ENCODE measurements at regions not wholly inside any gene's neighbourhood (a gene's known extent, or its start where the extent isn't known, plus 50 kb on each side); places are given as distances from the start of the nearest gene placed in this dataset.
A peak's percentile ranks its signal among the peaks of the same experiment; 100 is the strongest.

DNA sequence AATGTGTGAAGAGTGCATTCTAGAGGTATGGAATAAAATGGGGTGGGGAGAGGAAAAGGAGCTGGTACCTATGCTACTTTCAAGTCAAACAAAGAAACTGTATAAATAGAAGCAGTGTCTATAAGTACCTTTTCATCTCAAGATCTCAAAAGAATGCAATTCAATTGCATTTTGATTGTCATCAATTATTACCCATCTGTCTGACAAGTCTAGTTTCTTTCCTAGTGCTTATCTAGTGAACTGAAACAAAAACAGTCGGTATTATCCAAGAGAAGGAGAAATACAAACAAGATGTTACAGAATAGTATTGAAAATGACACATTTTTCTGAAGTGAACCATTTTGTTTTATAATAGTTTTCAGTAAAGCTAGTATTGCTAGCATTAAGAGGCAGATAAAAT, 754.5 kb upstream of the LRRN3 start:
- DNase-seq: no peak

DNA sequence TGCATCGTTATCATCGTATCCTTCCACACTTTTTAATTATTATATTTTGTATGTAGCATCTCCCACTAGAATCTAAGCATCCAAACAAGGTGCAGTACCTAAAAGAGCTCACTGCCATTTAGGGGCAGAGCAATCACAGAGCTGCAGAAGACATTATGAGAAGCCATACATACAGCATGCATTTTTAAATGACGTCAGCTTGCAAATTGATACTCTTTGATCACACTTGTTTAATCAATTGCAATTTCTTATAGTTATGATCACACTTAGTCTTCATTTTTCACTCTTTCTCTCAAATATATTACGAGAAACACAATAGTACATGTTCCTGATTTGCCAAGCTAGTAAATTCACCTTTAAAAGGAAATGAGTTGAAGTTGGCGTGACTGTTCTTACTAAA, 753.3 kb upstream of the LRRN3 start:
- DNase-seq: no peak

DNA sequence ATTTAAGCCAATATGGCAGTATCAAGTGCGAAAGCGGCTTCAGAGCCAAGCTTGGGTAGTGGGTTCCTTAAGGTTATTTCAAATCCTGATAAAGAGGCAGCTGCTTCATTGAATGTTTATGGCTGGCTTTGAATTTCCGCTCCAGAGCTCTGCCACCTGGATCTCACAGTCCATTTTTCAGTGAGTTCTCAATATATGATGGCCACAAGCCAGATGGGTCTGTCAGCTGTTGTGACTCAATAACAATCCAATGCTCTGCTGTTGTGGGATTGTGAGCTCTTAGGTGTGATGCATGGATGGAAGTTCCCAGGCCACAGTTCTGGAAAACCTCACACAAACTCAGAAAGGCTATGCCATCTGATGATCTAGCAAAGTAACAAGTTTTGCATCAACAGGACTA, 743.8 kb upstream of the LRRN3 start:
- DNase-seq: no peak

DNA sequence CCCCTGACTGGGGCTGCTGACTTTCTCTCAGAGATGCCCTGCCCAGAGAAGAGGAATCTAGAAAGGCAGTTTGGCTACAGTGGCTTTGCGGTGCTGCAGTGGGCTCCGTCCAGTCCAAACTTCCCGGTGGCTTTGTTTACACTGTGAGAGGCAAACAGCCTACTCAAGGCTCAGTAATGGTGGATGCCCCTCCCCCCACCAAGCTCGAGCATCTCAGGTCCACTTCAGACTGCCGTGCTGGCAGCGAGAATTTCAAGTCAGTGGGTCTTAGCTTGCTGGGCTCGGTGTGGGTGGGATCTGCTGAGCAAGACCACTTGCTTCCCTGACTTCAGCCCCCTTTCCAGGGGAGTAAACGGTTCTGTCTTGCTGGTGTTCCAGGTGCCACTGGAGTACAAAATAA, 734.5 kb upstream of the LRRN3 start:
- DNase-seq: peak; percentile 21

DNA sequence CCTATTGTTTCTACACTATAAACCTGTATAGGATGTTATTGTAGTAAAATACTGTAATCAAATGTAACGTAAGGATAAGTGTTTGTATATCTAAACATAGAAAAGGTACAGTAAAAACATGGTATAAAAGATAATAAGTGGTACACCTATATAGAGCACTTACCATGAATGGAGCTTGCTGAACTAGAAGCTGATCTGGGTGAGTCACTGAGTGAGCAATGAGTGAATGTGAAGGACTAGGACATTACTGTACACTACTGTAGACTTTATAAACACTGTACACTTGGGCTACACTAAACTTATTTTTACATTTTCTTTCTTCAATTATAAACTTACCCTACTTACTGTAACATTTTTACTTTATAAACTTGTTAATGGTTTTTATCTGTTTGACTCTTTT, 732.9 kb upstream of the LRRN3 start:
- DNase-seq: no peak

DNA sequence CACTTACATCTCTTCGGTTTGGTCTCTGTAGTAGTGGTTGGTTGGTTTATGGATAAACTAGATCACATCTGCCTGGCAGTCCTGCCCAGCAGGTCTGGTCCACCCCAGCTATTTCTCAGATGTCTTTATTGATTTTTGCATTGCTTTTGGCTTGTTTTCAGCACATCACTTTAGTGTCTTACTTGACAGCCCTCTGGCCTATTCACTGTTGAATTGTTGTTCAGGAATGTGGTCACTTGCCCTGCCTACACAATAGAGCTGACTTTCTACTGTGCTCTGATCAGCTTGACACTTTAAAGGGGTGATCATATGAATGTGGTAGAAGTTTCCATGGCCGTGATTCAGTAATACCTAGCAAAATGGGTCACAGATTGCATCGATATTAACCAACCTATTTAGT, 719.2 kb upstream of the LRRN3 start:
- DNase-seq: no peak

DNA sequence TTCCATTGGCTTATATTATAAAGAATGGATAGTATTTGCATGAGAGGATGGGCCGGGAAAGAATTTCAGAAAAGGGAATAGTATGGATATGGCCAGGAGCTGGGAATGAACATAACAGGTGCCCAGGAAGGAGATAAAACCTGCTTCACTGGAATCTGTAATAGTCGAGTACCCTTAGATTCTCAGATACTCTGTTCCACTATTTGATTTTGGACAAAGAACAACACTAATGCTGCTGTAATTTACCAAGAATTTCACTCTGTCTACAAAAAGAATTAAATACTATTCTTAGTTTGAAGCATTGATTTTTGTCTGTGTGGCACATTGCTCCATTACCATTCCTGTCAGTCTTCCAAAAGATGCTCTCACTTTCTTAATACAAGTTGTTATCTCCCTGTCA, 718.2 kb upstream of the LRRN3 start:
- DNase-seq: no peak

DNA sequence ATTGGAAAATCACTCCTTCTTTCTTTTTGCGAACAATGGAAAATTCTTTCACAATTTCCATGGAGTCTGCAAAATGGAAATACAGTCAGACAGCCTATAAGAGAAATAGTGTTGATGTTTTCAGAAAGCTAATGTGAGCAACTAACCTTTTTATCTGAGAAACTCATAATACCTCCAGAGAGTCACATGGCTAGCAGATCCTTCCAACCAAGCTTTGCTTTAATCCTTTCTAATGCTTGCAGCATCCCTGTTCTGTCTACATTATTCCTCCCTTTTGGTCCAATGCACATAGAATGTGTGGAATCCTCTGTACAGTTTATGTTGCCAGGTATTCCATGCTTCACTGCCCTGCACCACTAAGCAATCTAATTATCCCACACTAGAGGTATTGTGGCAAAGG, 717.5 kb upstream of the LRRN3 start:
- DNase-seq: no peak

DNA sequence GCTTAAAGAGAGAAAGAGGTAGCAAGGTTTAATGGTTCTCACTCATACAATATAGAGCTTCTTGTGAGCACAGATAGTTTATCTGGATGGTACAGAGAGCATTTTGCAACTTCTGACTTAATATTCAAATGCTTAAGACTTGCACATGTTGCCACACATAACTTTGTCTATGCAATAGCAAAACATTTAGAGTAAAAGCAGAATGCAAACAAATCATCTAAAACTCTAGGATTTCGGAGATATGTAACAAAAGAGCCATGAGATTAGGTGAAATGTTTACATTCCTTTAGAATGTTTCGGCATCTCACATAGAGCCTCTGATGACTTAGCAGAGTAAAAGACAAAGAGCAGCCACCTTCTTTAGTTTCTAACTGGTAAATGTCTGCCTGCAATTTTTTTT, 717.1 kb upstream of the LRRN3 start:
- no peak for DNase-seq

DNA sequence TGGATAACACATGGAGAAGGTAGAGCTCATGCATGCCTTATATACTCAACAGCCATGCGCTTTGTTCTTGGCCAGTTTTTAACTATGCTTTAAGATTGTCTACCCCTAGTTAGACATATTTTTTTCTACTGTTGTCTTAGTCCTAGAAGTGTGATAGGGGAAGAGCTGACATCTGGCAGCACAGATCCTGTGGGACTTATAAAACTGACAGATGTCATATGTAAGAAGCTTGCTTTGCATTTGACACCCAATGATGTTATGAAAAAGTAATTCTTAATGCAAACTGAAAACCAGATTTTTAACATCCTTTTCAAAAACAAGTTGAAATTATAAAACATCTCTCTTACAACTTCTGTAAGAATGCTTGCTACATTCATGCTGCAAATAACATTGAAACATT, 715.9 kb upstream of the LRRN3 start:
- no peak for DNase-seq

DNA sequence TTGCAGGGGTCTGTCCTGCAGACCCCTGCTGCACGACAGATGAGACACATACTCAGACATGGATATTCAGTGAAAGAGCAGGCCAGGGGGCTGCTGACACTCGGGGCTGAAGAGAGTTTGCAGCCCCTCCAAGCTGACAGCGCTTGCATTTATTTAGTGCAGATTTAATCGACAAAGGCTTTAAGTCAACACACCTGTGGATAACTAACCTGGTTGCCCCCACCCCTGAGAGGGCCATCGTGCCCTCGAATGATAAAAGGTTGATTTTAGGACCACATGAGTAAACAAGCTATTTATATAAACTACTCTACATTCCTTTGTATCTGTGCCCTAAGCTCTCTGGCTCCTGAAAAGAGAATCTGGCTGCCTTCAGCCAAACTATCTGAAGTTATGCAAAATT, 708.2 kb upstream of the LRRN3 start:
- DNase-seq: no peak

DNA sequence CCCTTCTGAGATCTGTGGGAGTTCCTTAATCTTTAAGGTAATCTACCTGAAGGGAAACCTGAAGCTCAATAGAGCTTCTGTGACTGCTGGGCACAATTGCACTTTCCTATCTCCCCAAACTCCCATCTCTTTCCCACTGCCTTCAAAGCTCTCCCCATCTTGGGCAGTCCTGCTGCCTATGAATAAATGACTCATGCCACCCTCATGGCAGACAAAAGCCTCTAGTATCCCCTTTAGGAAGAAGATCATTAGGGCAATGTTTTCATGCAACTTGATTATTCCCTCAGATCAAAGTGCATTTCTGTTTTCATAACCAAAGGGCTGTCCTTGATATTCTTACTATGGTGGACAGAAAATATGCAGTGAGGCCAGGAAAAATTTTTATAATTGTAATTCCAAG, 704.9 kb upstream of the LRRN3 start:
- no peak for DNase-seq

DNA sequence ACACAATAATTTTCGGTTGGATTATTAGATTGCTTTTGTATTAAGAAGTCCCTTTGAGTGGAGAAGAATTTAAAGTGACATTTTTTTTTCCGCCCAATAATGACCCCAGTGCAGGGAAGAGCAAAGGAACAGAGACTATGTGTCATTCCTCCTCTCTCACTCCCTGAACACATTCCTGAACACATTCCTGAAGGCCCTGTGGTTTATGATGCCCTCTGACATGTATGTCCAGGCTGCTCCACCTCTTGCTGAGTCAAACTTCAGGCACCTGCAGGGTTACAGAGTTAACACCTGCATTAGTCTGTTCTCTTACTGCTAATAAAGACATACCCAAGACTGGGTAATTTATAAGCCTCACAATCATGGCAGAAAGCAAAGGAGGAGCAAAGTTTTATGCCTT, 704.0 kb upstream of the LRRN3 start:
- no peak for DNase-seq

DNA sequence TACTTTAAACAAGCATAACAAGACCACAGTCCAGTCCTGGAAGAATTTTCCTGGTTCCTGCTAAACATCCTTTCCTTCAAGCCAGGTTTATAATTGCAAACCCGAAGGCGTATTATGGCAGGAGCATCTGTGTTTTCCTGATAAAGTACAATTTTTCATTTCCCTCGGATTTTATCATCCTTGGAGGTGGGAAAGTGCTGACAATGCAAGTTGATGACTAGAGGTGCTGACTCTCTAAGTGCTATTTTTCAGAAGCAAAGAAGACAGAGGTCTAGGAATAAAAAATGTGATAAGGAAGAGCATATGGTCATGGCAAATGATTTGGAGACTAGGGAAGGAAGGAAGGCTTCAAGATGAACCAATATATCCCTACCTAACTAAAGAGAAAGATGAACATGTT, 703.2 kb upstream of the LRRN3 start:
- DNase-seq: no peak

DNA sequence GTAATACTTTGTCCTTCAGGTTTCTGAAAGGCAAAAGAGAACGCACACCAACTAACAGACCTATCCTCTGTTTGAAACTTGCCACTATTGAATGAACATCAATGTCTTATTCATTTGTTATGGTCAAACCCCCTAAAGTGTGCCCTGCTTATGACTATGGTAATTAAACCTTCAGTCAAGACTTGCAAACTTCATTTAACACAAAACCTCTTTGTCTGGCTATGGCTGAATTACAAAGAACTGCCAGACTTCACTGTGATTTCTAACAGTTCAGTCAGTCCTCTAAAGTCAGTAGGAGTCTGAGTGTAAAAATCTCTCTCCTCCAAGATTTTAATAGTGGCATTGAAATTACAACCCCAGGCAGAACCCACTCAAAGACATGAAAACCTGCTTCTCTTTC, 702.5 kb upstream of the LRRN3 start:
- no peak for DNase-seq

DNA sequence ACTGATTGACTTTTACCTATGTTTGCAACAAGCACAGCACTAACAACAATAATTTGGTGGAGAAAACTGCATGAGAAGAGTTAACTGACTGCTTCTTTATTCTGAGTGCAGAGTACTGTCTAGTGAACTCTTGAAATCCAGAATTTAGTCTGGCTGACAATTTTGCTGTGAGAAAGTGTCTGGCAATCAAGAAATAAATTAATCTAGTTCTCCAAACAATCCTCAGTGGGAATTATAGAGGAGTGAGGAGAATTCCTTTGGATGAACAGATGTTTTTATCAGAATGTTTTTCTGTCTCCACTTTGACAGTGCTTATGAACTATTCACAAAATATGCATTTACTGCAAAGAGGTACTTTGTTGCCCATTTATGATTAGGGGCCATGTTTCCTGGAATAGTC, 694.9 kb upstream of the LRRN3 start:
- DNase-seq: no peak

DNA sequence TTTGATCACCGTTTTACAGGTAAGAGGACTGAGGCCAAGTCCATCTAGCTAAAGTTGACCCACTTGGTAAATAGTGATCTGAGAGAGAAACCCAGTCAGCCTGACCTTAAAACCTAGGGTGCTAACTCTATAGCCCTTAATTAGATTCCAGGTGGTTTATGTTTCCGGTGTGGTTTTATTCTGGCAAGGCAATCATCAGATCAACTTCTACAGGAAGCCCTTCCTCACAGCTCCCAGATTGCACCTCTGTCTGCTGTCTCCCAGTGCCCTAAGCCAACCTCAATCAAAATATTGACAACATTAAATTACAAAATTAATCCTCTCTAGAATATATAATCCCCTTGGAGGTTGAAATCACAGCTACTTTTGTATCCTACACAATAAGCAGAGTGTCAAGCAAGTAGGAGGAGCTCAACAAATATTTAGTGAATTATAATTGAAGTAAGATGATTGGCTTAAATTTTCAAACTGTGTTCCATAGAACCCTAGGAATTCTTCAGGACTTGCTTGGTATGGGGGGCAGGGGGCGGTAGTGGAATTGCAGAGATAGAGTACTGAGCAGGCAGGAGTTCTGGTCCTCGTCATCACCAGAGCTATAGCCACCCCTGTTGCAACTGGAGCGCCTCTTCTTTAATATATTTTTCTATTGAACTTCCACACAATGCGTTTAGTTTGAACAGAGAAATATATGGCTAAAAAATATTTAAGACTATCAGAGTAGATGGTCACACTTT, 692.8 kb upstream of the LRRN3 start:
- no peak for DNase-seq

DNA sequence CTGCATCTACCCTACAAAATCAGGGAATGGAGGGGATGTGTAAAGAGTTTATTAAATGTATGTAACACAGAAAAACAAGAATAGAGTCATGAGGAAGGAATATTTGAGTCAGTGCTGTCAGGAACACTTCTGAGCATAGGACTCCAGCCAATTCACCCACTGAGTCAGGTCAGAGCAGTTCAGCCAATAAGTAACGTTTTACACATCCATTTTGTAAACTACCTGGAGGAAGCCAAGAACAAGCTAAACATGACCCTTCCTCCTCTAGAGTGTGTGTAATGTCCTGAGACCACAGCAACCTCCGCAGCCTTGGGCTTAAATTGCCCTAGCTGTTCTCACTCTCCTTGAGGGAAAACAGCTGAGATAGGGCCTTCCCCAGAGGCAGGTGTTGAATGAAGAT, 691.5 kb upstream of the LRRN3 start:
- no peak for DNase-seq

DNA sequence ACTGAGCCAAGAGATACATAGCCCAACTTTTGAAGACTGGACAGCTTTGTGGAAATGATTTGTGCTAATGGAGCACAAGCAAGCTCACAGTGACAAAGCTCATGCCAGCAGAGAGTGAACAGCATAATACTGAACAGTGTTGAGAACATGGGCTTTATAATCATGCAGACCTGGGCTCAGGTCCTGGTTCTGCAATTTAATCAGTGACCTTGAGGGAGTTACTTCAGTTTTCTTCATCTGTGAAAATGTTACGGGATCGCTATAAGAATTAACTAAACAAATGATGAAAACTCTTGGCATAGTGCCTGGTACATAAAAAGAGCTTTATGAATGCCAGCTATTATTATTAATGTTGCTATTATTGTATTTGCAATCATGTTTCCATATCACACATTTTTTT, 690.5 kb upstream of the LRRN3 start:
- no peak for DNase-seq

DNA sequence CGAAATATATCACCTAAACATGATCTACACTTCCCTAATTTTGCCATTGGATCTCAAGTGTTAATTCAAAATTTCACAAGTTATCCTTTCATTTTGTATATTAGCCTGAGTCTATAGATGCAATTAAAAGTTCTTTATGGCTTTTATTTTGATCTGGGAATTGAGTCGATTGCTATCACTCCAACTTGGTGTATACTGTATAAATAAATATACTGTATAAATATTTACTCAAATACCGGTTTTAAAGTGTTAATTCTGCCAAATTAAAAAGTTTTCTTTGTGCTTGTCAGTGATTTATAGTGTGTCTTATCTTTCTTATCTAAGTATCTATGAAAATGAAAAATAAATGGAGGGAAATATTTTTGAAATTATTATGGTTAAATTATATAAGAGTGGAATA, 683.7 kb upstream of the LRRN3 start:
- no peak for DNase-seq

DNA sequence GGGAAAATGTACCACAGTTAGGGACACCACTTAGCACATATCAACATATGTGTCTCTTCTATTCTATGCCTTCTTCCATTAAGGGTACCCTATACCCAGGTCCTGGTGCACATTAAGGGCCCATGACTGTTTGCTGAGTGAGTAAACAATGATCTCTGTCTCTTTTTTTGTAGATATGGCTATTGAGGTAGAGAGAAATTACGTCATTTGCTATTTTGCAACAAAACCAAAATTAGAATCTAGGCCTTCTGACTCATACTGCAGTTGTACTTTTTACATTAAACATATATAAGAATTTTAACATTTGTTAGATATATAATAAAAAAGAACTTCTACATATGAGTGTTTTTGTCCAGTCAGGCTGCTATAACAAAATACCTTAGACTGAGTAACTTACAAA, 683.2 kb upstream of the LRRN3 start:
- no peak for DNase-seq

DNA sequence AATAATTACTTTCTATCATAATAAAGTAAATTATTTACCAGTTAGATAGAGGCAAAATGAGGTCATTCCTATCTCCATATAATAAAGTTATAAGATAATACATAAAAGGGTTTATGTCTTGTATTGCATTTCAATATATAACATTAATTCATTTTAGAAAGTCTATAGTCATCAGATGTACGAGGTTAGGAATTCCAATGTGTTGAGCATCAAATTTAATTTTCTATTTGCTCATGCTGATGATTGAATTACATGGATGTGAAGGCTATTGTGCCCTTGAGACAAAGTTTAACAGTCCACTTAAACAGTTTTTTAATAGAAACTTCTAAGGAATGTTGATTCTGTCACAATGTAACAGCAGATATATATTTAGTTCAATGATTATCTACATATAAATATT, 678.3 kb upstream of the LRRN3 start:
- DNase-seq: no peak

DNA sequence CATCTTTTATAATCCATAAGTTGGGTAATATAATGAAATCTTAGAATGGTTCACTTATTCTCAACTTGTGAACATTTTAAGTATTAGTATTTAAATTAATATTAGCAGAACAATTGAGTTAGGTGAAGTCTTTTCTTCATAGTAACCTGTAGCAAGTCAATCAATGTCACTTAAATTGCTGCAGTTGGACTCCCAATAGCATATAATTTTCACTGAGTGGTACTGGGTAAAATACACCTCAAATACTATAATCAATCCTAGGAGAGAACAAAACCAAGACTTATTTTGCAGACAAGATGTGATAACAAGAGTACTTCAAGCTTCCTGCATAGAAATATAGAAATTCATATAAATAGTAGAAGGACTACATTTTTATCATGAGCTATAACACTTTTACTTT, 677.9 kb upstream of the LRRN3 start:
- no peak for DNase-seq

DNA sequence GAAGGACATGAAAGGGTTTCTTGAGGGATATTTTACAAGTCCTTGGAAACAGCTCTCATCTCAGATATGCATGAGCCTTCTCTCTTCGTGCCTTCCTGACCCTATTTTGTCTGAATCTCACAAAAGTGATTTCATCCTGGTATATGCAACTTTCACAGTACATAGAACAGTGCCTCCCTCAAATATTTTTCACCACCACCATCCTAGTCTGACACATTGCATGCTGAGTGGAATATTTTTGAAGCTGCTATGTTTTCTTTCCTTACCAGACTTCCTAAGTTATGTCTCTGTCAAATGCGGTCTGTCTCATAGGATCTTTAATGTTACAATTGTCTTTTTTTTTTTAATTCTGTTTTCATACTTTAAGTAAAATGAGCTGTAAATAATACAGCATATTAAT, 673.3 kb upstream of the LRRN3 start:
- no peak for DNase-seq

DNA sequence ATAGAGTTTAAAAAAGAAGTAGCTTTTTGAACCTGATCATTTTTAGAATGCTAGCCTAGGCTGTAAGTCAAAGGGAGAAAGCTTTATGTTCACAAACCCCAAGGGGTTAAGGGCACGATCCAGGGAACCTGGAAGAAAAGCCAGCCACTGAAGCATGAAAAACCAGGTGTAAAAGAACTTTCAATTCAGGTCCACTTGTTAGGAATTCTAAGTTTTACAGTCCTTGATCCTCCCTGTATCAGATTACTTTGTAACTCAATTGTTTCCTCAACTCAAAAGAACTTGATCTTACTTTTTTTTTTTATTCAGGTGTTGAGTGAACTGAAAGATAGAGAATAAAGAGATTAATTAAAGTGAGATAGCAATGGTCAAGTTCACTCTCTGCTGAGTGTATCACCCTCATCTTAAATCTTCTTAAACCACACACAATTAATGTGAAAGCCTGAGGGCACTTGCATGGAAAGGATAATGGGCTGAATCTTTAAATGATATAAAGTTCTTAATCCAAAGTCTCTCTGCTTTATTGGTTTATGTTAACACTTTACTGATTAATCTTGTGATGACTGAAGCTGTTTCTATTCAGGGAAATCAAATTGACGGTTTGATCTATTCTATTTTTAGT, 672.2 kb upstream of the LRRN3 start:
- DNase-seq: no peak

Data from NCI-H510A treated with DMSO at 0.1 percent for 48 hours (cell line).